Medulla oblongata (tissue), 1 donor: ENCODE measurements at regions not wholly inside any gene's neighbourhood (a gene's known extent, or its start where the extent isn't known, plus 50 kb on each side); places are given as distances from the start of the nearest gene placed in this dataset.

Experiments
- DNase-seq: peaks from one replicate; pipeline ENCODE4 v3.0.0-alpha.2; 2015; ENCODE audit errors: extremely low spot score

GRCh38 chr3:148149556-148149955 lies 548.1 kb upstream of the AGTR1 start:
- DNase-seq: no peak

- no peak for DNase-seq
Observed at GRCh38 chr3:148150141-148150540, 547.6 kb upstream of the AGTR1 start.

GRCh38 chr3:148158210-148158609 lies 539.5 kb upstream of the AGTR1 start:
- peak; percentile 61 for DNase-seq

GRCh38 chr3:148162132-148162531 lies 535.6 kb upstream of the AGTR1 start:
- DNase-seq: peak; percentile 37

GRCh38 chr3:148168347-148168746 lies 529.4 kb upstream of the AGTR1 start:
- no peak for DNase-seq

GRCh38 chr3:148173851-148174250 lies 523.9 kb upstream of the AGTR1 start:
- no peak for DNase-seq

- DNase-seq: no peak
Observed at GRCh38 chr3:148175214-148175613, 522.5 kb upstream of the AGTR1 start.

GRCh38 chr3:148178503-148178902 lies 519.2 kb upstream of the AGTR1 start:
- DNase-seq: peak; percentile 65

GRCh38 chr3:148184798-148185197 lies 512.9 kb upstream of the AGTR1 start:
- no peak for DNase-seq

GRCh38 chr3:148186881-148187280 lies 510.8 kb upstream of the AGTR1 start:
- no peak for DNase-seq

- DNase-seq: no peak
Observed at GRCh38 chr3:148187296-148187695, 510.4 kb upstream of the AGTR1 start.

GRCh38 chr3:148190441-148190990 lies 507.2 kb upstream of the AGTR1 start:
- peak; percentile 84 for DNase-seq

- no peak for DNase-seq
Observed at GRCh38 chr3:148191966-148192365, 505.7 kb upstream of the AGTR1 start.

GRCh38 chr3:148197061-148197460 lies 500.6 kb upstream of the AGTR1 start:
- DNase-seq: no peak

- DNase-seq: no peak
Observed at GRCh38 chr3:148202386-148202785, 495.3 kb upstream of the AGTR1 start.

- DNase-seq: peak; percentile 34
Observed at GRCh38 chr3:148203297-148204010, 494.2 kb upstream of the AGTR1 start.

GRCh38 chr3:148204131-148204530 lies 493.6 kb upstream of the AGTR1 start:
- DNase-seq: no peak

GRCh38 chr3:148205977-148206376 lies 491.7 kb upstream of the AGTR1 start:
- no peak for DNase-seq

GRCh38 chr3:148206446-148206845 lies 491.3 kb upstream of the AGTR1 start:
- no peak for DNase-seq

GRCh38 chr3:148208975-148209374 lies 488.7 kb upstream of the AGTR1 start:
- DNase-seq: no peak

GRCh38 chr3:148211725-148212124 lies 486.0 kb upstream of the AGTR1 start:
- no peak for DNase-seq

- no peak for DNase-seq
Observed at GRCh38 chr3:148214705-148215104, 483.0 kb upstream of the AGTR1 start.

- DNase-seq: no peak
Observed at GRCh38 chr3:148217317-148217716, 480.4 kb upstream of the AGTR1 start.

- no peak for DNase-seq
Observed at GRCh38 chr3:148218222-148218621, 479.5 kb upstream of the AGTR1 start.
